ENCODE measurements at regions not wholly inside any gene's neighbourhood (a gene's known extent, or its start where the extent isn't known, plus 50 kb on each side); places are given as distances from the start of the nearest gene placed in this dataset.
"Not testable (repeated sequence)": the region's sequence is repeated elsewhere in the genome, so short reads cannot be mapped to it uniquely, and the experiment has no call there.

GRCh38 chr14:48258703-48259102 is 583.3 kb upstream of the MDGA2 start:
- not testable (repeated sequence) for DNase-seq

GRCh38 chr14:48253020-48253419 is 577.6 kb upstream of the MDGA2 start:
- DNase-seq, result no peak

DNA sequence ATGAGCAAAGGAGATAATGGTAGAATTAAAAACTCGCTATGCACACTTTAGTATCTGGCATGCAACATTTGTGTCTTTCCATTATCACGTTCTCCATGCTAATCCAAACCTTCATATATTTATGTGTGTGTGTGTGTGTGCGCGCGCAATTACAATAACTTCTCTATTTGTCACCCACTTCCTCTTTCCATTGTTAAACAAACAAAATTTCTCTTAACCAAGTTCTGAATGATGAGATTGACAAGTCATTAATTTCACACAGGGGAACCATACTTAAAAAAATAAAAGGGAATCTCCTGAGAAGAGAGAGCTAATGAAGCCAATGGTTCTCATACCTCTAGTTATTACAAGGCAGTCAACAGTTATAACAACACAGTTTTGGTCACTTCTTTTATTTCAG is 575.9 kb upstream of the MDGA2 start:
- no peak for DNase-seq

- DNase-seq, result no peak
Measured at GRCh38 chr14:48250575-48250974, 575.2 kb upstream of the MDGA2 start.

- DNase-seq, result no peak
Measured at GRCh38 chr14:48247977-48248376, 572.6 kb upstream of the MDGA2 start.

- no peak for DNase-seq
Measured at GRCh38 chr14:48243900-48244299, 568.5 kb upstream of the MDGA2 start.

- no peak for DNase-seq
Measured at GRCh38 chr14:48229091-48229490, 553.7 kb upstream of the MDGA2 start.

GRCh38 chr14:48193893-48194292 is 518.5 kb upstream of the MDGA2 start:
- DNase-seq, result no peak

DNA sequence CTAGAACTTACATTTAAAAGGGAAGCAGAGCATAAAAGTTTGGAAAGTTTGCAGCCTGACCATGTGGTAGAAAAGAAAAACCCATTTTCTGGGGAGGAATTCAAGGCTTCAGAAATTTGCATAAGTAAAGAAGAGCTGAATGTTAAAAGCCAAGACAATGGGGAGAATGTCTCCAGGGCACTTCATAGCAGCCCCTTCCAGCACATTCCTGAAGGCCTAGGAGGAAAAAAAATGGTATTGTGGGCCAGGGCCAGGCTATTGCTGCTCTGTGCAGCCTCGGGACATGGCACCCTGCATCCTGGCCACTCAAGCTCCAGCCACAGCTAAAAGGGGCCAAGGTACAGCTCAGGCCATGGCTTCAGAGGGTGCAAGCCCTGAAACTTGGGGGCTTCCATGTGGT is 474.2 kb upstream of the MDGA2 start:
- DNase-seq, result not testable (repeated sequence)

DNA sequence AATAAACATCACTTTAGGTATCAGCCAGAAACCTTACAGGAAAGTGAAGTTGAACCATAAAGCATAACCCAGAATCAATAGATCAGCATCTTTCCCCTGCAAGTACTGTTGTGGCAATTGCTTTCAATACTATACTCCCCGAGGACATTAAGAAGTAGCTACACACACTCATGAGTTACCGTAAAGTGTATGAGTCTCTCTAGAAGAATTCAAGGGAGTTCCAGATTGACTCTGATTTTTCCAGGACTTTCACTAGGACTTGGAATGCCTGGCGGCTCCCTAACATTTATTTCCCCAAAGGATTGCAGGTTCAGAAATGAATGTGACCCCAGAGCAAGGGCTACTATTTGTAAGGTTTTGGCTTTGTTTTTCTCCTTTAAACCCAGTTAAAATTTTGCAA is 465.4 kb upstream of the MDGA2 start:
- DNase-seq, result no peak

GRCh38 chr14:48129472-48129871 is 454.1 kb upstream of the MDGA2 start:
- DNase-seq, result no peak

DNA sequence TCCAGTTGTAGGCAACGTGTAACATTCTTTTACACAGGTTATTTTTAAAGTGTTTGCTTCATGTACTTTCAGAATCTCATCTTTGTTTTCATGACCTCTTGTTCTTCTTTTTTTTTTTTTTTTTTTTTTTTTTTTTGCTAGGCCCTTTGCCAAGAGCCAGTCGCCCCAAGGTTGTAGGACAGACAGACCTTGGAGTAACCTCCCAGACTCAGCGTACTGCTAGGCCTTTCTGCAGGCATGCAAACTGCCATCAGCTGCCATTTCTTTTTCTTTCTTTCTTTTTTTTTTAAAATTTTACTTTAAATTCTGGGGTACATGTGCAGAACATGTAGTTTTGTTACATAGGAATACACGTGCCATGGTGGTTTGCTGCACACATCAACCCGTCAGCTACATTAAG is 452.3 kb upstream of the MDGA2 start:
- no peak for DNase-seq

- DNase-seq, result no peak
Measured at GRCh38 chr14:48125654-48126053, 450.2 kb upstream of the MDGA2 start.

DNA sequence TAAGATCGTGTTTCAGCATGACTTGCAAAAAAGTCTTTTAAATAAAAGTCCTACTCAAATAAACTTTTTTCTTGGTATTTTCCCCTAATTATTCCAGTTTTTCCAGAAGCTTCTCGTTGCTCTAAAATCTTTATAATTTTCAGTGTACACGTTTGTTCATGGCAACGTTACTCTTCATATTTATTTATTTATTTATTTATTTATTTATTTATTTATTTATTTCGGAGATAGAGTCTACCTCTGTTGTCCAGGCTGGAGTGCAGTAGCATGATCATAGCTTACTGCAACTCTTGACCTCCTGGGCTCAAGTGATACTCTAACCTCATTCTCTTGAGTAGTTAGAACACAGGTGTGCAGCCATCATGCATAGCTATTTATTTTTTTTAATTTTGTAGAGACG is 438.3 kb upstream of the MDGA2 start:
- no peak for DNase-seq

DNA sequence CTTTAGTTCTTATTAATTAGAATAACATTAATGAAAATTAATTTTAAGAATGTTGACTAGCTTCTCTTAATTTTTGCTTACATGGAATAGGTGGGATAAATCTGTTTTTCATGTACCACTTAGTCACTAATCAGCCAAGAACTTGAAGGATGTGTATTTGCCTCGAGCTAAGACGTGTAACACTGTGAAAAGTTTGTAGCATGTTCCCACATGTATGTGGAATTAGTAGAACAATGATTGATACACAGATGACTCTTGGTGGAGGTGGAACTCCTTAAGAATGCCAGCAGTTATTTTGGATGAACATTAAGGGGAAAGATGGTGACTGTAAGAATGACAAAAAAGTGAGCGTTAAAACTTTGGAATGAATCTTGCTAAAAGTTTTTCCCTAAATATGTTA is 435.7 kb upstream of the MDGA2 start:
- DNase-seq, result no peak

- no peak for DNase-seq
Measured at GRCh38 chr14:48107646-48108045, 432.2 kb upstream of the MDGA2 start.

DNA sequence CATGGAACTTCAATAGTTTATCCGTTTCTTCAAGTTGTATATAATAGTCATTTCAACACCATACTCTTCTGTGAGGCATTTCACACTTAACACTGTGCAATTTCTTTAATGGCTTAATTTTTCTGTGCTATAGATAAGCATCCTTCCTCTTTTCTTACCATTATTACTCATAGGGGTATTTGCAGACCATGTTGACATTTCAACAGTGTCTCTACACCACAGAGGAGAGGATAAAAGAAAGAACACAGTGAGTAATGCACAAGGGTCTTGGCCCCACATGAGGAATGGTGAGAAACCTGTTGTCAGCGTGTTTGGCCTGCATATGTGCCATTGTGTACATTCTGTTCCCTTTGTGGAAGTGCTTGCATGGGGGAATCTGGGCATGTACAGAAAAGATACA is 421.5 kb upstream of the MDGA2 start:
- DNase-seq, result no peak

DNA sequence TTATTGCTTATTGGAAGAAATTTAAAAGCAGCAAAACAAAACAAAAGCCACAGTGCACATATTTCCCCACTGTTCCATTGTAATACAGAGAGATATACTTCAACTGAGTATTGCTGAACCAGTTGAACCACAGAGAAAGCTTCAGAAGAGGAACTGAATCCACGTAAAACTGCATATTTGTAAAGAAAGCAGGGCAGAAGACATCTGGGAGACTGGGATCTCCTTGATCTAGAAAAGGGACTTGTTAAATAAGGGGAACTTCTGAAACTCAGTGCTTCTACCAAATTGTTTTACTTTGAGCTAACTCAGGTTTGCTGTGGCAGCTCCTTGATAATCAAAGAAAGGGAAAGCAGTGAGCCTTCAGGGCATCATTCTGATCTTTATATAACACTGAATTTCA is 411.1 kb upstream of the MDGA2 start:
- DNase-seq, result no peak

GRCh38 chr14:48075487-48075886 is 400.1 kb upstream of the MDGA2 start:
- DNase-seq, result no peak

GRCh38 chr14:48052973-48053372 is 377.6 kb upstream of the MDGA2 start:
- no peak for DNase-seq

GRCh38 chr14:48035836-48036235 is 360.4 kb upstream of the MDGA2 start:
- no peak for DNase-seq

- no peak for DNase-seq
Measured at GRCh38 chr14:48027115-48027514, 351.7 kb upstream of the MDGA2 start.

DNA sequence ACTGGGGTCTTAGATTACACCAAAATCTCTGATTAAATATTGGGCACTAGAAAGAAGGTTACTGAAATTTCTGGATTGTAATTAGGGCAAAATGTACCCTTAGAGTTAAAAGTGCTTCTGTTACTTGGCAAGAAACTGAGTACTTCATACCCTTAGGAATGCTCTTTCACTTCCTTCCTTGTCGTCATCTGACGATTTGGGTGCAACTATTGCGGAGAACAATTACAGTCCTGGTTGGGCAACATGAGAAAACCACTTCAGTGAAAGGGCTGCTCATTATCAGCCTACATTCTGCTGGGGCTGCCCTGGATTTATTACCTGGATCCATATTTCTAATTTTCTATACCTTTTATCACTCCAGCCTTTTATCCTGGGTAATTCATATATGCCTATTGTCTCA is 348.5 kb upstream of the MDGA2 start:
- DNase-seq, result no peak

GRCh38 chr14:48011484-48011883 is 336.1 kb upstream of the MDGA2 start:
- not testable (repeated sequence) for DNase-seq

GRCh38 chr14:48008646-48009045 is 333.2 kb upstream of the MDGA2 start:
- no peak for DNase-seq

GRCh38 chr14:48005986-48006385 is 330.6 kb upstream of the MDGA2 start:
- DNase-seq, result no peak

Data from skin of body (tissue), 1 donor.